Mucosa of descending colon (tissue), 3 donors: ENCODE measurements at regions not wholly inside any gene's neighbourhood (a gene's known extent, or its start where the extent isn't known, plus 50 kb on each side); places are given as distances from the start of the nearest gene placed in this dataset.

Source experiments
- ATAC-seq: fragments of 200-7000 bp; cut with Tn5 transposase; one replicate; pipeline ENCODE4 v1.9.1; 2020; ENCODE audit warnings: mild to moderate bottlenecking, moderate library complexity
- DNase-seq, 3 donors: peaks; one replicate each; pipeline ENCODE4 v3.0.0-alpha.2; 2020
- H3K36me3 ChIP-seq: fragments of 200-600 bp; one replicate; pipeline ENCODE4 v1.8.0; 2021; ENCODE audit warnings: low read depth, mild to moderate bottlenecking
- H3K4me1 ChIP-seq: fragments of 200-600 bp; one replicate; pipeline ENCODE4 v1.8.0; 2021; ENCODE audit warnings: low read depth, mild to moderate bottlenecking
- H3K4me3 ChIP-seq: fragments of 200-600 bp; one replicate; pipeline ENCODE4 v1.8.0; 2021; ENCODE audit warnings: mild to moderate bottlenecking
- H3K9me3 ChIP-seq: fragments of 200-600 bp; one replicate; pipeline ENCODE4 v1.8.0; 2021; ENCODE audit warnings: mild to moderate bottlenecking
- CTCF ChIP-seq: fragments of 200-600 bp; IDR thresholded peaks from one replicate; pipeline ENCODE4 v1.8.0; 2022; ENCODE audit warnings: antibody characterized with exemption, mild to moderate bottlenecking
- intact Hi-C, 2 donors: fragments of 100-400 bp; cut with DNase I in 1 of 2; cut with micrococcal nuclease in 1 of 2; formaldehyde crosslinking; loops; one replicate each; pipeline versions ENCODE4 v1.11.0 to v1.11.1; 2022; cut with DNase I, micrococcal nuclease
- donor health status: DM: no; HTN: no; CAD: no; lungs with moderate emphysema.
- donor health status: DM: no; HTN: no; CAD: no.
- donor health status: DM: no; HTN: yes; CAD: no.

- intact Hi-C loops: no loop called here
- no peak for DNase-seq
- Histone ChIP-seq H3K4me1 (no peaks in the 10 kb centered on the region), H3K4me3 (no peak overlapping the region), H3K36me3 (no peaks in the 10 kb centered on the region), H3K9me3 (no peaks in the 10 kb centered on the region)
- ATAC-seq: no peak
- TF ChIP-seq CTCF: no peak
Measured at GRCh38 chr21:15195104-15195503, 130.3 kb upstream of the NRIP1 start.

GRCh38 chr21:15195768-15196167, 131.0 kb upstream of the NRIP1 start:
- intact Hi-C loops: no loop called here
- no peaks in the 10 kb centered on the region for H3K36me3 ChIP-seq
- H3K4me3 ChIP-seq: no peak overlapping the region
- no peak for DNase-seq
- peak; percentile 76 for ATAC-seq
- H3K4me1 ChIP-seq: no peaks in the 10 kb centered on the region
- no peak for TF ChIP-seq CTCF
- H3K9me3 ChIP-seq: no peaks in the 10 kb centered on the region

GRCh38 chr21:15197696-15198095, 132.9 kb upstream of the NRIP1 start:
- no peak overlapping the region for H3K4me3 ChIP-seq
- intact Hi-C loops: no loop called here
- no peak for TF ChIP-seq CTCF
- H3K9me3 ChIP-seq: no peaks in the 10 kb centered on the region
- H3K4me1 ChIP-seq: no peaks in the 10 kb centered on the region
- H3K36me3 ChIP-seq: no peaks in the 10 kb centered on the region
- ATAC-seq (no peak), DNase-seq (no peak)

- no peak for DNase-seq
- no peaks in the 10 kb centered on the region for H3K4me1 ChIP-seq
- no peak overlapping the region for H3K4me3 ChIP-seq
- no peaks in the 10 kb centered on the region for H3K9me3 ChIP-seq
- intact Hi-C loops: no loop called here
- H3K36me3 ChIP-seq: no peaks in the 10 kb centered on the region
- no peak for ATAC-seq
- no peak for TF ChIP-seq CTCF
Measured at GRCh38 chr21:15199414-15200383, 134.9 kb upstream of the NRIP1 start.

- TF ChIP-seq CTCF: no peak
- DNase-seq (no peak), ATAC-seq (no peak)
- no peak overlapping the region for H3K4me3 ChIP-seq
- no peaks in the 10 kb centered on the region for H3K9me3 ChIP-seq
- no peaks in the 10 kb centered on the region for H3K36me3 ChIP-seq
- no peaks in the 10 kb centered on the region for H3K4me1 ChIP-seq
- intact Hi-C loops: no loop called here
Measured at GRCh38 chr21:15203740-15204139, 138.9 kb upstream of the NRIP1 start.
